Endothelial cell of umbilical vein (primary cell): ENCODE measurements at regions not wholly inside any gene's neighbourhood (a gene's known extent, or its start where the extent isn't known, plus 50 kb on each side); places are given as distances from the start of the nearest gene placed in this dataset.

Source experiments
- BruUV-seq: library from RNA; stranded (reverse); fragments of 400-500 nt; replicated peaks from 2 replicates; lab custom pipeline; 2021; lab: Mats Ljungman, UMichigan
- CTCF ChIA-PET: fragments of 300-600, 350-600 bp; sonication (Branson Sonifier 250); formaldehyde crosslinking; loops from one replicate; lab custom pipeline; 2021; ENCODE audit warnings: antibody characterized with exemption, inconsistent platforms; lab: Charles Lee
- POLR2A ChIA-PET: fragments of 300-600, 350-600 bp; sonication (Branson Sonifier 250); formaldehyde crosslinking; loops from one replicate; lab custom pipeline; 2021; ENCODE audit warnings: antibody characterized with exemption, inconsistent platforms; lab: Charles Lee
- DNase-seq: peaks from one replicate; pipeline ENCODE4 v3.0.0-alpha.2; 2011; ENCODE audit warnings: low read depth, low spot score
- FAIRE-seq: peaks from 2 replicates; lab custom pipeline; 2011; peaks lifted over from hg19 to GRCh38; lab: Jason Lieb, UNC
- H2AFZ ChIP-seq: 2 replicates; pipeline ENCODE4 v1.6.0; 2012; ENCODE audit warnings: low read depth, low read length, control low read depth, inconsistent platforms
- H3K27ac ChIP-seq: 2 replicates; pipeline ENCODE4 v1.5.1; 2011; ENCODE audit warnings: low read depth, mild to moderate bottlenecking, control low read depth, low read length, moderate library complexity; ENCODE audit not compliant: insufficient read depth
- H3K27me3 ChIP-seq, 2 experiments: 2 replicates each; pipeline versions ENCODE4 v1.6.0 to v1.6.1; 2011; ENCODE audit warnings: low read length in 2 of 2, mixed read lengths in 1 of 2; ENCODE audit not compliant: control insufficient read depth in 2 of 2, insufficient read depth in 2 of 2
- H3K36me3 ChIP-seq, 2 experiments: 2 replicates in 1 of 2; 3 replicates in 1 of 2; pipeline ENCODE4 v1.5.1; 2011; ENCODE audit warnings: low read length in 2 of 2, mild to moderate bottlenecking in 1 of 2, moderate library complexity in 1 of 2; ENCODE audit not compliant: control insufficient read depth in 2 of 2, insufficient read depth in 2 of 2; ENCODE audit errors: extremely low read depth in 1 of 2
- H3K4me1 ChIP-seq: 3 replicates; pipeline ENCODE4 v1.5.1; 2011; ENCODE audit warnings: mild to moderate bottlenecking, low read length; ENCODE audit not compliant: control insufficient read depth, insufficient read depth; ENCODE audit errors: extremely low read depth
- H3K4me2 ChIP-seq: 2 replicates; pipeline ENCODE4 v1.6.1; 2011; ENCODE audit warnings: low read length, control low read depth, mixed read lengths; ENCODE audit not compliant: insufficient read depth
- H3K4me3 ChIP-seq, 3 experiments: fragments of 200-600 bp in 1 of 3; sonication (generic), shearing (Covaris generic) in 1 of 3; replicated peaks in 1 of 3; 2 replicates each; pipeline ENCODE4 v1.5.1; 2011 to 2016; ENCODE audit warnings: control low read depth in 3 of 3, low read length in 3 of 3, mild to moderate bottlenecking in 2 of 3, inconsistent platforms in 1 of 3, low read depth in 1 of 3, moderate library complexity in 1 of 3; ENCODE audit not compliant: insufficient read depth in 1 of 3
- H3K79me2 ChIP-seq: 2 replicates; pipeline ENCODE4 v1.6.0; 2012; ENCODE audit warnings: low read length, inconsistent platforms; ENCODE audit not compliant: control insufficient read depth, insufficient read depth
- H3K9ac ChIP-seq: replicated peaks from 2 replicates; pipeline ENCODE3; 2011; ENCODE audit warnings: low read length, control low read depth; ENCODE audit not compliant: insufficient read depth; ENCODE audit errors: extremely low read depth
- H3K9me1 ChIP-seq: replicated peaks from 3 replicates; pipeline ENCODE4 v1.6.0; 2011; ENCODE audit warnings: mild to moderate bottlenecking, low read length; ENCODE audit not compliant: control insufficient read depth, insufficient read depth; ENCODE audit errors: extremely low read depth
- H3K9me3 ChIP-seq: replicated peaks from 2 replicates; pipeline ENCODE4 v1.5.1; 2012; ENCODE audit warnings: low read length, inconsistent platforms; ENCODE audit not compliant: control insufficient read depth, insufficient read depth
- H4K20me1 ChIP-seq: replicated peaks from 2 replicates; pipeline ENCODE3; 2011; ENCODE audit warnings: mild to moderate bottlenecking, low read length; ENCODE audit not compliant: control insufficient read depth, insufficient read depth; ENCODE audit errors: extremely low read depth
- EZH2 ChIP-seq: IDR thresholded peaks from 2 replicates; pipeline ENCODE4 v1.6.1; 2012; ENCODE audit warnings: borderline replicate concordance, low read depth, mild to moderate bottlenecking, moderate library complexity, low read length, inconsistent platforms; ENCODE audit not compliant: severe bottlenecking
- FOS ChIP-seq: IDR thresholded peaks from 2 replicates; pipeline ENCODE4 v1.6.1; 2011; ENCODE audit warnings: mild to moderate bottlenecking, low read length, moderate library complexity, borderline replicate concordance; ENCODE audit not compliant: insufficient read depth
- GATA2 ChIP-seq: IDR thresholded peaks from 2 replicates; pipeline ENCODE4 v1.7.0; 2011; ENCODE audit warnings: low read depth, mild to moderate bottlenecking, moderate library complexity, mixed read lengths, low read length; ENCODE audit not compliant: insufficient read length, insufficient read depth
- JUN ChIP-seq: IDR thresholded peaks from 2 replicates; pipeline ENCODE4 v1.6.1; 2011; ENCODE audit warnings: borderline replicate concordance, low read depth; ENCODE audit not compliant: insufficient read length, insufficient read depth
- MAX ChIP-seq: IDR thresholded peaks from 2 replicates; pipeline ENCODE4 v1.6.1; 2011; ENCODE audit not compliant: insufficient read depth, insufficient read length
- MYC ChIP-seq: IDR thresholded peaks from one replicate; pipeline ENCODE4 v1.6.1; 2011; ENCODE audit warnings: mild to moderate bottlenecking, low read depth, low read length
- POLR2A ChIP-seq: IDR thresholded peaks from 2 replicates; pipeline ENCODE4 v1.6.1; 2012; ENCODE audit warnings: low read depth, mild to moderate bottlenecking, control low read depth, low read length
- POLR2AphosphoS5 ChIP-seq: IDR thresholded peaks from 2 replicates; pipeline ENCODE4 v1.6.1; 2012; ENCODE audit warnings: low read depth, mild to moderate bottlenecking, control low read depth, low read length, moderate library complexity; ENCODE audit not compliant: insufficient read depth
- dilution Hi-C: fragments of 300-500 bp; cut with MboI; formaldehyde crosslinking; loops from one replicate; pipeline ENCODE4 v1.15.0; 2019; ENCODE audit warnings: low sequenced_read_pairs; ENCODE audit not compliant: extremely low pct_ligation_motif_present
- intact Hi-C: fragments of 100-400 bp; cut with micrococcal nuclease; formaldehyde crosslinking; loops from one replicate; pipeline ENCODE4 v1.10.0; 2022
- TF ChIP-seq, protein P1 (sequence below), 2 donors: IDR thresholded peaks; 1 replicate in 1 of 2; 2 replicates in 1 of 2; pipeline ENCODE4 v1.5.1; 2011; ENCODE audit warnings: low read length in 2 of 2, mild to moderate bottlenecking in 2 of 2, moderate library complexity in 2 of 2, control low read depth in 1 of 2, inconsistent platforms in 1 of 2, low read depth in 1 of 2; ENCODE audit not compliant: insufficient read depth in 1 of 2; ENCODE audit errors: extremely low read depth in 1 of 2

GRCh38 chr5:3153226-3153858, 401.9 kb upstream of the IRX2 start:
- Histone ChIP-seq H3K4me1 (no peaks in the 10 kb centered on the region), H2AFZ (no peak overlapping the region), H3K9me1 (no peaks in the 10 kb centered on the region), H3K36me3 (no peaks in the 10 kb centered on the region), H4K20me1 (no peaks in the 10 kb centered on the region), H3K9me3 (peaks cover 4% of the 10 kb centered on the region), H3K27me3 (no peaks in the 10 kb centered on the region), H3K27ac (no peak overlapping the region), H3K4me3 (no peak overlapping the region), H3K9ac (no peak overlapping the region), H3K79me2 (no peaks in the 10 kb centered on the region), H3K4me2 (no peak overlapping the region)
- ChIA-PET POLR2A (no interaction called here), CTCF (no interaction called here)
- DNase-seq (no peak), FAIRE-seq (no peak)
- BruUV-seq: no TSS peak
- TF ChIP-seq JUN (no peak), EZH2 (no peak), POLR2A (no peak), FOS (no peak), MAX (no peak), GATA2 (no peak), POLR2AphosphoS5 (no peak), MYC (no peak)
- TF ChIP-seq, protein P1, sequence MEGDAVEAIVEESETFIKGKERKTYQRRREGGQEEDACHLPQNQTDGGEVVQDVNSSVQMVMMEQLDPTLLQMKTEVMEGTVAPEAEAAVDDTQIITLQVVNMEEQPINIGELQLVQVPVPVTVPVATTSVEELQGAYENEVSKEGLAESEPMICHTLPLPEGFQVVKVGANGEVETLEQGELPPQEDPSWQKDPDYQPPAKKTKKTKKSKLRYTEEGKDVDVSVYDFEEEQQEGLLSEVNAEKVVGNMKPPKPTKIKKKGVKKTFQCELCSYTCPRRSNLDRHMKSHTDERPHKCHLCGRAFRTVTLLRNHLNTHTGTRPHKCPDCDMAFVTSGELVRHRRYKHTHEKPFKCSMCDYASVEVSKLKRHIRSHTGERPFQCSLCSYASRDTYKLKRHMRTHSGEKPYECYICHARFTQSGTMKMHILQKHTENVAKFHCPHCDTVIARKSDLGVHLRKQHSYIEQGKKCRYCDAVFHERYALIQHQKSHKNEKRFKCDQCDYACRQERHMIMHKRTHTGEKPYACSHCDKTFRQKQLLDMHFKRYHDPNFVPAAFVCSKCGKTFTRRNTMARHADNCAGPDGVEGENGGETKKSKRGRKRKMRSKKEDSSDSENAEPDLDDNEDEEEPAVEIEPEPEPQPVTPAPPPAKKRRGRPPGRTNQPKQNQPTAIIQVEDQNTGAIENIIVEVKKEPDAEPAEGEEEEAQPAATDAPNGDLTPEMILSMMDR (IDR thresholded peaks at IDR 0.05; ENCODE audit: extremely low read depth in 1 of 2, insufficient read depth in 1 of 2, low read depth in 1 of 2, low read length in 2 of 2): no peak
- dilution Hi-C loops (no loop called here), intact Hi-C loops (no loop called here)
